ENCODE measurements at regions not wholly inside any gene's neighbourhood (a gene's known extent, or its start where the extent isn't known, plus 50 kb on each side); places are given as distances from the start of the nearest gene placed in this dataset.

- DNase-seq (ENCODE audit: extremely low spot score), result no peak
- CTCF ChIA-PET, result interaction anchor here (0.8 to 1.3 kb wide), 2 partner anchors 10 to 17 kb away, joined by 3 to 4 read pairs; no protein-coding TSS in a partner anchor
These were observed 80.8 kb upstream of the PEX5L start for GRCh38 chr3:180117381-180118163.

GRCh38 chr3:180119567-180119966, 82.8 kb upstream of the PEX5L start:
- ChIA-PET POLR2A (no interaction called here), CTCF (no interaction called here)
- TF ChIP-seq, protein P1, sequence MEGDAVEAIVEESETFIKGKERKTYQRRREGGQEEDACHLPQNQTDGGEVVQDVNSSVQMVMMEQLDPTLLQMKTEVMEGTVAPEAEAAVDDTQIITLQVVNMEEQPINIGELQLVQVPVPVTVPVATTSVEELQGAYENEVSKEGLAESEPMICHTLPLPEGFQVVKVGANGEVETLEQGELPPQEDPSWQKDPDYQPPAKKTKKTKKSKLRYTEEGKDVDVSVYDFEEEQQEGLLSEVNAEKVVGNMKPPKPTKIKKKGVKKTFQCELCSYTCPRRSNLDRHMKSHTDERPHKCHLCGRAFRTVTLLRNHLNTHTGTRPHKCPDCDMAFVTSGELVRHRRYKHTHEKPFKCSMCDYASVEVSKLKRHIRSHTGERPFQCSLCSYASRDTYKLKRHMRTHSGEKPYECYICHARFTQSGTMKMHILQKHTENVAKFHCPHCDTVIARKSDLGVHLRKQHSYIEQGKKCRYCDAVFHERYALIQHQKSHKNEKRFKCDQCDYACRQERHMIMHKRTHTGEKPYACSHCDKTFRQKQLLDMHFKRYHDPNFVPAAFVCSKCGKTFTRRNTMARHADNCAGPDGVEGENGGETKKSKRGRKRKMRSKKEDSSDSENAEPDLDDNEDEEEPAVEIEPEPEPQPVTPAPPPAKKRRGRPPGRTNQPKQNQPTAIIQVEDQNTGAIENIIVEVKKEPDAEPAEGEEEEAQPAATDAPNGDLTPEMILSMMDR (IDR thresholded peaks at IDR 0.05; ENCODE audit: control extremely low read depth, extremely low read depth, low read depth, missing control alignments), result no peak
- no peak for DNase-seq (ENCODE audit: extremely low spot score)

More at GRCh38 chr3:180117381-180118163, 80.8 kb upstream of the PEX5L start:
- POLR2A ChIA-PET, result no interaction called here
- TF ChIP-seq, protein P1 (IDR thresholded peaks at IDR 0.05; ENCODE audit: control extremely low read depth, extremely low read depth, low read depth, missing control alignments), result no peak

GRCh38 chr3:180123928-180124327, 87.2 kb upstream of the PEX5L start:
- TF ChIP-seq, protein P1 (IDR thresholded peaks at IDR 0.05; ENCODE audit: control extremely low read depth, extremely low read depth, low read depth, missing control alignments), result no peak
- CTCF ChIA-PET, result no interaction called here
- POLR2A ChIA-PET, result no interaction called here
- no peak for DNase-seq (ENCODE audit: extremely low spot score)

GRCh38 chr3:180131169-180131568, 94.4 kb upstream of the PEX5L start:
- DNase-seq (ENCODE audit: extremely low spot score), result no peak
- CTCF ChIA-PET, result no interaction called here

GRCh38 chr3:180135101-180135500, 98.4 kb upstream of the PEX5L start:
- CTCF ChIA-PET, result interaction anchor here (1.3 to 1.5 kb wide), 3 partner anchors 12 to 331 kb away, joined by 3 to 4 read pairs (median 3); no protein-coding TSS in a partner anchor

More at GRCh38 chr3:180131169-180131568, 94.4 kb upstream of the PEX5L start:
- POLR2A ChIA-PET, result no interaction called here
- TF ChIP-seq, protein P1 (IDR thresholded peaks at IDR 0.05; ENCODE audit: control extremely low read depth, extremely low read depth, low read depth, missing control alignments), result no peak

GRCh38 chr3:180138871-180139270, 102.1 kb upstream of the PEX5L start:
- TF ChIP-seq, protein P1 (IDR thresholded peaks at IDR 0.05; ENCODE audit: control extremely low read depth, extremely low read depth, low read depth, missing control alignments), result no peak
- DNase-seq (ENCODE audit: extremely low spot score), result no peak
- ChIA-PET POLR2A (no interaction called here), CTCF (no interaction called here)

More at GRCh38 chr3:180135101-180135500, 98.4 kb upstream of the PEX5L start:
- TF ChIP-seq, protein P1 (IDR thresholded peaks at IDR 0.05; ENCODE audit: control extremely low read depth, extremely low read depth, low read depth, missing control alignments), result no peak
- no peak for DNase-seq (ENCODE audit: extremely low spot score)
- POLR2A ChIA-PET, result no interaction called here

All from GM10248 (cell line).